ENCODE measurements at regions not wholly inside any gene's neighbourhood (a gene's known extent, or its start where the extent isn't known, plus 50 kb on each side); places are given as distances from the start of the nearest gene placed in this dataset.

- no peak for DNase-seq (ENCODE audit: low spot score, unreplicated experiment)
- no peak for TF ChIP-seq CTCF (IDR thresholded peaks at IDR 0.05; ENCODE audit: unreplicated experiment)
- Mint-ChIP-seq H3K36me3 (ENCODE audit: insufficient read depth) (no peaks in the 10 kb centered on the region), H3K4me3 (ENCODE audit: low read depth) (no peak overlapping the region), H3K4me1 (ENCODE audit: low read depth) (peaks cover 3% of the 10 kb centered on the region), H3K27ac (no peak overlapping the region), H3K27me3 (peaks cover 6% of the 10 kb centered on the region), H3K9me3 (ENCODE audit: low read depth) (no peaks in the 10 kb centered on the region)
Measured at GRCh38 chr18:74023220-74023619, 124.4 kb downstream of the FBXO15 start.

- peaks cover 3% of the 10 kb centered on the region for H3K4me1 Mint-ChIP-seq (ENCODE audit: low read depth)
- H3K9me3 Mint-ChIP-seq (ENCODE audit: low read depth), result no peaks in the 10 kb centered on the region
- H3K27ac Mint-ChIP-seq, result no peak overlapping the region
Measured at GRCh38 chr18:74019864-74020263, 127.8 kb downstream of the FBXO15 start.

GRCh38 chr18:74013955-74014354 lies 133.7 kb downstream of the FBXO15 start:
- Mint-ChIP-seq H3K4me1 (ENCODE audit: low read depth) (no peaks in the 10 kb centered on the region), H3K27me3 (peaks cover 1% of the 10 kb centered on the region), H3K36me3 (ENCODE audit: insufficient read depth) (no peaks in the 10 kb centered on the region), H3K27ac (no peak overlapping the region), H3K4me3 (ENCODE audit: low read depth) (no peak overlapping the region), H3K9me3 (ENCODE audit: low read depth) (no peaks in the 10 kb centered on the region)
- no peak for DNase-seq (ENCODE audit: low spot score, unreplicated experiment)
- no peak for TF ChIP-seq CTCF (IDR thresholded peaks at IDR 0.05; ENCODE audit: unreplicated experiment)

More at GRCh38 chr18:74019864-74020263, 127.8 kb downstream of the FBXO15 start:
- no peak for TF ChIP-seq CTCF (IDR thresholded peaks at IDR 0.05; ENCODE audit: unreplicated experiment)
- Mint-ChIP-seq H3K36me3 (ENCODE audit: insufficient read depth) (no peaks in the 10 kb centered on the region), H3K4me3 (ENCODE audit: low read depth) (no peak overlapping the region), H3K27me3 (peaks cover 6% of the 10 kb centered on the region)
- no peak for DNase-seq (ENCODE audit: low spot score, unreplicated experiment)

GRCh38 chr18:74012954-74013630 lies 134.5 kb downstream of the FBXO15 start:
- Mint-ChIP-seq H3K4me3 (ENCODE audit: low read depth) (no peak overlapping the region), H3K36me3 (ENCODE audit: insufficient read depth) (no peaks in the 10 kb centered on the region), H3K9me3 (ENCODE audit: low read depth) (no peaks in the 10 kb centered on the region), H3K4me1 (ENCODE audit: low read depth) (no peaks in the 10 kb centered on the region), H3K27ac (no peak overlapping the region), H3K27me3 (no peaks in the 10 kb centered on the region)
- no peak for TF ChIP-seq CTCF (IDR thresholded peaks at IDR 0.05; ENCODE audit: unreplicated experiment)
- DNase-seq (ENCODE audit: low spot score, unreplicated experiment), result no peak

GRCh38 chr18:74006143-74006542 lies 141.5 kb downstream of the FBXO15 start:
- no peaks in the 10 kb centered on the region for H3K4me1 Mint-ChIP-seq (ENCODE audit: low read depth)

More at GRCh38 chr18:74006143-74006542, 141.5 kb downstream of the FBXO15 start:
- no peak for DNase-seq (ENCODE audit: low spot score, unreplicated experiment)
- Mint-ChIP-seq H3K27ac (no peak overlapping the region), H3K36me3 (ENCODE audit: insufficient read depth) (no peaks in the 10 kb centered on the region), H3K9me3 (ENCODE audit: low read depth) (no peaks in the 10 kb centered on the region), H3K4me3 (ENCODE audit: low read depth) (no peak overlapping the region), H3K27me3 (no peaks in the 10 kb centered on the region)
- no peak for TF ChIP-seq CTCF (IDR thresholded peaks at IDR 0.05; ENCODE audit: unreplicated experiment)

Measured in progenitor cell of endocrine pancreas (in vitro differentiated cells).